Gastrocnemius medialis (tissue), 4 donors: ENCODE measurements at regions not wholly inside any gene's neighbourhood (a gene's known extent, or its start where the extent isn't known, plus 50 kb on each side); places are given as distances from the start of the nearest gene placed in this dataset.

ENCODE experiments used
- CTCF ChIP-seq, 5 experiments: fragments of 450-650 bp in 3 of 5; fragments of 200-600 bp in 2 of 5; sonication (generic) in 2 of 5; IDR thresholded peaks in 4 of 5; conservative IDR thresholded peaks in 1 of 5; 1 replicate in 4 of 5; 2 replicates in 1 of 5; pipeline ENCODE4 v1.5.1; 2016 to 2019; ENCODE audit warnings: antibody characterized with exemption in 5 of 5, mild to moderate bottlenecking in 3 of 5, moderate library complexity in 3 of 5
- POLR2A ChIP-seq, 2 donors: fragments of 450-650 bp; IDR thresholded peaks; one replicate each; pipeline ENCODE4 v1.6.1; 2017; ENCODE audit warnings: antibody characterized with exemption in 2 of 2, mild to moderate bottlenecking in 2 of 2, moderate library complexity in 2 of 2

GRCh38 chr9:78101247-78101646 lies 69.6 kb upstream of the GNAQ start:
- no peak for TF ChIP-seq CTCF (IDR thresholded peaks at IDR 0.05 in 4 of 5, conservative IDR thresholded peaks at IDR 0.05 in 1 of 5)
- no peak for TF ChIP-seq POLR2A (IDR thresholded peaks at IDR 0.05)
